ENCODE measurements at regions not wholly inside any gene's neighbourhood (a gene's known extent, or its start where the extent isn't known, plus 50 kb on each side); places are given as distances from the start of the nearest gene placed in this dataset.

- no peak for DNase-seq (ENCODE audit: low read depth)
- no peak overlapping the region for H3K4me3 ChIP-seq (replicated peaks; ENCODE audit: low read depth, low read length)
- TF ChIP-seq, protein P1, sequence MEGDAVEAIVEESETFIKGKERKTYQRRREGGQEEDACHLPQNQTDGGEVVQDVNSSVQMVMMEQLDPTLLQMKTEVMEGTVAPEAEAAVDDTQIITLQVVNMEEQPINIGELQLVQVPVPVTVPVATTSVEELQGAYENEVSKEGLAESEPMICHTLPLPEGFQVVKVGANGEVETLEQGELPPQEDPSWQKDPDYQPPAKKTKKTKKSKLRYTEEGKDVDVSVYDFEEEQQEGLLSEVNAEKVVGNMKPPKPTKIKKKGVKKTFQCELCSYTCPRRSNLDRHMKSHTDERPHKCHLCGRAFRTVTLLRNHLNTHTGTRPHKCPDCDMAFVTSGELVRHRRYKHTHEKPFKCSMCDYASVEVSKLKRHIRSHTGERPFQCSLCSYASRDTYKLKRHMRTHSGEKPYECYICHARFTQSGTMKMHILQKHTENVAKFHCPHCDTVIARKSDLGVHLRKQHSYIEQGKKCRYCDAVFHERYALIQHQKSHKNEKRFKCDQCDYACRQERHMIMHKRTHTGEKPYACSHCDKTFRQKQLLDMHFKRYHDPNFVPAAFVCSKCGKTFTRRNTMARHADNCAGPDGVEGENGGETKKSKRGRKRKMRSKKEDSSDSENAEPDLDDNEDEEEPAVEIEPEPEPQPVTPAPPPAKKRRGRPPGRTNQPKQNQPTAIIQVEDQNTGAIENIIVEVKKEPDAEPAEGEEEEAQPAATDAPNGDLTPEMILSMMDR (IDR thresholded peaks at IDR 0.05; ENCODE audit: low read length, missing control alignments), result no peak
These were observed 282.1 kb downstream of the GRIA2 start for GRCh38 chr4:157502656-157503055.

- no peak for DNase-seq (ENCODE audit: low read depth)
- H3K4me3 ChIP-seq (replicated peaks; ENCODE audit: low read depth, low read length), result no peak overlapping the region
- TF ChIP-seq, protein P1 (IDR thresholded peaks at IDR 0.05; ENCODE audit: low read length, missing control alignments), result no peak
These were observed 239.3 kb downstream of the GRIA2 start for GRCh38 chr4:157459785-157460184.

DNA sequence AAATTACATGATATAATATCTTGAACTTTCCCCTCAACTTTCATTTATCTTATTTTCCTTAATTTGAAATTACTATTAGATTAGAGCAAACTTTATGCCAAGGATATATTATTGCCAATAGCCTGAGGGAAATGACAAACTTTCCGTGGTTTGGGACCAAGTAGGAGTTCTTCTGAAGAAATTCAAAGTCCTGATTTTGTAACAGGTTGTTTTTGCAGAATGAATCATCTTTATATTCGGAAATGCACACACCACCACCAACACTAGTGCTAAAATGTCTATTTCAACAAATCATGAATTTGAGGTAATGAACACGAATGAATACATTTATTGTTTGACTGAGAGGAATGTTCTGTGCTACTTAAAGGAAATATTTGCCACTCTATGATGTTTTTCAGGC, 226.7 kb downstream of the GRIA2 start:
- DNase-seq (ENCODE audit: low read depth), result no peak
- no peak overlapping the region for H3K4me3 ChIP-seq (replicated peaks; ENCODE audit: low read depth, low read length)
- TF ChIP-seq, protein P1 (IDR thresholded peaks at IDR 0.05; ENCODE audit: low read length, missing control alignments), result no peak

DNA sequence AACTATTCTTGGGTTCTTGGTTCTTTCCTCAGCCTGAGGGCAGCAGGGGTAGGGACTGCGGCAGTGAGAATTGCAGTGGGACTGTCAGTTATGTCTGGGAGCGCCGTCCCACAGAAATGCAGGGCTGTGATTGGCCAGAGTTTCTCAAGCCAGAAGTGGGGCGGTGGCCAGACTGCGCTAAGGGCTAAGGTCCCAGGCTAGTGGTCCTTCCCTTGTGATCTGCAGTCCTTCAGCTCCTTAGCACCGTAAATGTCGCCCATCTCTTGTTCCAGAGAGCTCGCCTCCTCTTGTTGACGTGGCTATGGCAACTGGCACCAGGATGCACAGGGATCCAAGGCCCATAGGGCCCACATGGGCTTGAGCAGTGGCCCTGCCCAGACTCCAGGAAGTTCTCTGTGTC, 223.5 kb downstream of the GRIA2 start:
- H3K4me3 ChIP-seq (replicated peaks; ENCODE audit: low read depth, low read length), result no peak overlapping the region

GRCh38 chr4:157443537-157443936, 223.0 kb downstream of the GRIA2 start:
- no peak overlapping the region for H3K4me3 ChIP-seq (replicated peaks; ENCODE audit: low read depth, low read length)
- TF ChIP-seq, protein P1 (IDR thresholded peaks at IDR 0.05; ENCODE audit: low read length, missing control alignments), result no peak
- DNase-seq (ENCODE audit: low read depth), result no peak

More for the DNA sequence above, 223.5 kb downstream of the GRIA2 start:
- TF ChIP-seq, protein P1 (IDR thresholded peaks at IDR 0.05; ENCODE audit: low read length, missing control alignments), result no peak
- no peak for DNase-seq (ENCODE audit: low read depth)

DNA sequence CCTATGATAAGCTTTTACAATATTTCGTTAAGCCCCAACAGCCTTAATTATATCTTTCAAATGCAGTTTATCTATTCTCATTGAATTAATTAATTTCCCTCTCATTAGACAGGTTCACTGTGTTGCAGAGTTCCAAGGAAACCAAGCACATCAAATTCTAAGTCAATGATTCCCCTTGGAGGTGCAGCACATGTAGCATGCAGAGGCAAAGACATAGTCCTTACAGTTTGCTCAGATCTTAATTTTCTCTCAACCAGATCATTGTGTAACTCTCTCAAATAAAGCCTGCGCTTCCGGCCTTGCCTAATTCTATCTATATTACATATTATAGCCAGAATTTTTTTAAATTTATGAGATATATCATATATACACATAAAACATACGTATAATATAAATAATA, 205.4 kb downstream of the GRIA2 start:
- no peak for DNase-seq (ENCODE audit: low read depth)
- no peak overlapping the region for H3K4me3 ChIP-seq (replicated peaks; ENCODE audit: low read depth, low read length)
- TF ChIP-seq, protein P1 (IDR thresholded peaks at IDR 0.05; ENCODE audit: low read length, missing control alignments), result no peak

DNA sequence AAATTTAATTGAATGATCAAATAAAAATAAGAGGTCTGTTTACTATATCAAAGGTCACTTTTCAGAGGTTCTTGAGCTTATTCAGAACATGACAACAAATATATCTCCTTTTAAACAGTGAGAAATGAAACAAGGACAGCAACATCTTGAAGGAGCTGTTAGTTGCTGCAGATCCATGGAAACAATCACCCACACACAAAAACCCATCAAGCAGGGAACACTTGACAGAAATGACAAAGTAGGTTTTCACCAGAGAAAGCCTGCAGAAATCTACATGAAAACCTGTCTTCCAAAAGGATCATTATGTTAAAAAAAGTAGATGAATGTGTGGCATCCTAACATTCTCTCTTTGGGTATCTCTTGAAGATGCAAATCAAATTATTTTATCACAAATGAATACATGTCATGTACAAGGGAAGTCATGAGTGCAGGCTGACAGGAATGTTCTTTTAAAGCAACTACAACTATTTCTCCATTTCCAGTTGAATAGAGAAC, 203.0 kb downstream of the GRIA2 start:
- TF ChIP-seq, protein P1 (IDR thresholded peaks at IDR 0.05; ENCODE audit: low read length, missing control alignments), result no peak
- DNase-seq (ENCODE audit: low read depth), result no peak

More for the DNA sequence above, 203.0 kb downstream of the GRIA2 start:
- H3K4me3 ChIP-seq (replicated peaks; ENCODE audit: low read depth, low read length), result no peak overlapping the region

All from fibroblast of pulmonary artery (primary cell).